ENCODE measurements at regions not wholly inside any gene's neighbourhood (a gene's known extent, or its start where the extent isn't known, plus 50 kb on each side); places are given as distances from the start of the nearest gene placed in this dataset.

GRCh38 chr18:68568364-68569155, 146.3 kb downstream of the TMX3 start:
- intact Hi-C loops (cut with micrococcal nuclease) = no loop called here
- Mint-ChIP-seq H3K36me3 (ENCODE audit: low read depth) (no peaks in the 10 kb centered on the region), H3K9me3 (peaks cover 11% of the 10 kb centered on the region), H3K27me3 (no peaks in the 10 kb centered on the region), H3K27ac (no peak overlapping the region), H3K4me3 (no peak overlapping the region), H3K4me1 (no peaks in the 10 kb centered on the region)
- ATAC-seq (ENCODE audit: low read depth) (no peak), DNase-seq (no peak)
- TF ChIP-seq CTCF (IDR thresholded peaks at IDR 0.05) = no peak
- POLR2A ChIA-PET = no interaction called here
- CTCF ChIA-PET = no interaction called here

GRCh38 chr18:68566991-68567390, 147.9 kb downstream of the TMX3 start:
- Mint-ChIP-seq H3K27ac (no peak overlapping the region), H3K4me1 (no peaks in the 10 kb centered on the region), H3K4me3 (no peak overlapping the region), H3K36me3 (ENCODE audit: low read depth) (no peaks in the 10 kb centered on the region), H3K9me3 (peaks cover 7% of the 10 kb centered on the region), H3K27me3 (no peaks in the 10 kb centered on the region)
- ChIA-PET POLR2A (no interaction called here), CTCF (no interaction called here)
- intact Hi-C loops (cut with micrococcal nuclease) = no loop called here
- no peak for DNase-seq
- no peak for ATAC-seq (ENCODE audit: low read depth)
- TF ChIP-seq CTCF (IDR thresholded peaks at IDR 0.05) = no peak

- no peak for DNase-seq
- TF ChIP-seq CTCF (IDR thresholded peaks at IDR 0.05) = no peak
- Mint-ChIP-seq H3K4me1 (no peaks in the 10 kb centered on the region), H3K9me3 (peaks cover 3% of the 10 kb centered on the region), H3K36me3 (ENCODE audit: low read depth) (no peaks in the 10 kb centered on the region), H3K4me3 (no peak overlapping the region), H3K27me3 (no peaks in the 10 kb centered on the region), H3K27ac (no peak overlapping the region)
- ATAC-seq (ENCODE audit: low read depth) = no peak
- CTCF ChIA-PET = no interaction called here
- intact Hi-C loops (cut with micrococcal nuclease) = no loop called here
- POLR2A ChIA-PET = no interaction called here
Measured at GRCh38 chr18:68564961-68565360, 149.9 kb downstream of the TMX3 start.

DNA sequence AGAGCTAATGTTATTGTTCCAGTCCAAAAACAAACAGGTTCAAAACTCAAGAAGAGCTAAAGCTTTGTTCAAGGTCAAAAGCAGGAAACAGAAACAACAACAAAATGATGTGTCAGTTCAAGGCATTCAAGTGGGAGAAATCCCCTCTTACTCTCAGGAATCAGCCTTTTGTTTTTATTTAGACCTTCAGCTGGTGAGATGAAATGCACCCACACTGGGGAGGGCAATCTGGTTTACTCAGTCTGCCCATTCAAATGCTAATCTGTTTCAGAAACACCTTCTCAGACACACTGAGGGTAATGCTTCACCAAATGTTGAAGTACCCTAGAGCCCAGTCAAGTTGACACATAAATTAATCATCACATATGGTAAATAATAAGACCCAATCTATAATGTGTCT, 150.6 kb downstream of the TMX3 start:
- POLR2A ChIA-PET = no interaction called here
- TF ChIP-seq CTCF (IDR thresholded peaks at IDR 0.05) = no peak
- Mint-ChIP-seq H3K9me3 (peaks cover 3% of the 10 kb centered on the region), H3K4me1 (no peaks in the 10 kb centered on the region), H3K4me3 (no peak overlapping the region), H3K36me3 (ENCODE audit: low read depth) (no peaks in the 10 kb centered on the region), H3K27me3 (no peaks in the 10 kb centered on the region), H3K27ac (no peak overlapping the region)
- DNase-seq = no peak
- intact Hi-C loops (cut with micrococcal nuclease) = no loop called here
- ATAC-seq (ENCODE audit: low read depth) = no peak
- CTCF ChIA-PET = no interaction called here

DNA sequence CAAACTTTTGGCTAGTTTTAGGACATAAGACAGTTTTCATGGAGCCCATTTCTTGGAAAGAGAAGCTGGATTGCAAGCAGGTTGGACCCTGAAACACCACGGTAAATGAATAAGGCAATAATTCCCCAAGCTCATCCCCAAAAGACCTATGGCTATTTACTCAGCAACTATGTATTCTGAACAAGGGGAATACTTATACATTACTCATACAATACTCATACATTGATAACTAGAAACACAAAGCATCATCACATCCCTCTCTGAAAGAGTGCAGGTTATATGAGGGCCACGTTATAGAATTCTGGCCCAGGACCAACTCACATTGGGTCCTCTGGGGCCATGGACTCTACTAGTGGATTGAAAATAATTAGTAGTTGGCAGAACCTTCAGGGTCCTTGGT, 154.8 kb downstream of the TMX3 start:
- no peaks in the 10 kb centered on the region for H3K4me1 Mint-ChIP-seq
- ChIA-PET POLR2A (no interaction called here), CTCF (no interaction called here)
- DNase-seq (no peak), ATAC-seq (ENCODE audit: low read depth) (no peak)
- H3K9me3 Mint-ChIP-seq = peaks cover 3% of the 10 kb centered on the region
- H3K36me3 Mint-ChIP-seq (ENCODE audit: low read depth) = no peaks in the 10 kb centered on the region
- no peaks in the 10 kb centered on the region for H3K27me3 Mint-ChIP-seq
- intact Hi-C loops (cut with micrococcal nuclease) = no loop called here
- TF ChIP-seq CTCF (IDR thresholded peaks at IDR 0.05) = no peak
- H3K27ac Mint-ChIP-seq = no peak overlapping the region
- H3K4me3 Mint-ChIP-seq = no peak overlapping the region
